T-cell (primary cell): ENCODE measurements at regions not wholly inside any gene's neighbourhood (a gene's known extent, or its start where the extent isn't known, plus 50 kb on each side); places are given as distances from the start of the nearest gene placed in this dataset.

Experiments
- ATAC-seq, 4 experiments: fragments of 200-7000 bp in 3 of 4; fragments of 150-1000 bp in 1 of 4; cut with Tn5 transposase; replicated peaks in 1 of 4; 1 replicate in 3 of 4; 2 replicates in 1 of 4; pipeline ENCODE4 v1.10.0; 2021; ENCODE audit warnings: moderate library complexity in 3 of 4, mild to moderate bottlenecking in 2 of 4, moderate number of reproducible peaks in 1 of 4
- CTCF ChIA-PET, 2 donors: fragments of 300-600 bp; sonication (Branson Sonifier 250); formaldehyde crosslinking; loops; one replicate each; lab custom pipeline; 2022; ENCODE audit warnings: antibody characterized with exemption in 2 of 2; lab: Charles Lee
- POLR2A ChIA-PET, 2 donors: fragments of 300-600 bp; sonication (Branson Sonifier 250); formaldehyde crosslinking; loops; one replicate each; lab custom pipeline; 2022; ENCODE audit warnings: antibody characterized with exemption in 2 of 2; lab: Charles Lee
- DNase-seq, 35 experiments: peaks; one replicate each; pipeline versions ENCODE4 v3.0.0 to v3.0.0-alpha.2; 2013 to 2023
- H3K27ac ChIP-seq: one replicate; pipeline ENCODE4 v1.5.1; 2013; ENCODE audit warnings: low read length
- H3K27me3 ChIP-seq, 2 experiments: replicated peaks in 1 of 2; 1 replicate in 1 of 2; 2 replicates in 1 of 2; pipeline versions ENCODE4 v1.6.1 to v1.7.0; 2013; ENCODE audit warnings: low read length in 1 of 2, mixed read lengths in 1 of 2; ENCODE audit not compliant: control insufficient read depth in 2 of 2, insufficient read depth in 2 of 2; ENCODE audit errors: extremely low read depth in 1 of 2
- H3K36me3 ChIP-seq, 2 donors: 1 replicate in 1 of 2; 2 replicates in 1 of 2; pipeline versions ENCODE4 v1.6.1 to v1.7.0; 2013; ENCODE audit warnings: low read length in 1 of 2; ENCODE audit not compliant: control insufficient read depth in 2 of 2, insufficient read depth in 1 of 2; ENCODE audit errors: extremely low read depth in 1 of 2
- H3K4me1 ChIP-seq, 2 experiments: 1 replicate in 1 of 2; 2 replicates in 1 of 2; pipeline versions ENCODE4 v1.6.1 to v1.7.0; 2013; ENCODE audit warnings: low read length in 2 of 2, mixed read lengths in 1 of 2; ENCODE audit not compliant: insufficient read depth in 2 of 2, control insufficient read depth in 1 of 2; ENCODE audit errors: extremely low read depth in 1 of 2
- H3K4me3 ChIP-seq, 2 donors: 1 replicate in 1 of 2; 2 replicates in 1 of 2; pipeline versions ENCODE4 v1.5.1 to v1.7.0; 2013; ENCODE audit warnings: mild to moderate bottlenecking in 2 of 2, low read length in 1 of 2, moderate library complexity in 1 of 2; ENCODE audit not compliant: control insufficient read depth in 1 of 2; ENCODE audit errors: extremely low read depth in 1 of 2
- H3K9me3 ChIP-seq: 2 replicates; pipeline ENCODE4 v1.7.0; 2013
- H3K27ac Mint-ChIP-seq, 2 donors: one replicate each; pipeline ENCODE4 v1.8.0; 2020 to 2021; ENCODE audit warnings: mild to moderate bottlenecking in 2 of 2, mixed read lengths in 2 of 2
- H3K27me3 Mint-ChIP-seq, 2 donors: one replicate each; pipeline ENCODE4 v1.8.0; 2021 to 2022; ENCODE audit warnings: mixed read lengths in 2 of 2
- H3K36me3 Mint-ChIP-seq: one replicate; pipeline ENCODE4 v1.8.0; 2021; ENCODE audit warnings: mixed read lengths
- H3K4me1 Mint-ChIP-seq, 3 donors: one replicate each; pipeline ENCODE4 v1.8.0; 2020 to 2022; ENCODE audit warnings: mixed read lengths in 3 of 3, mild to moderate bottlenecking in 1 of 3
- H3K4me3 Mint-ChIP-seq, 3 donors: one replicate each; pipeline ENCODE4 v1.8.0; 2020 to 2022; ENCODE audit warnings: mild to moderate bottlenecking in 3 of 3, mixed read lengths in 3 of 3, moderate library complexity in 3 of 3
- H3K9me3 Mint-ChIP-seq, 3 donors: one replicate each; pipeline ENCODE4 v1.8.0; 2020 to 2022; ENCODE audit warnings: mixed read lengths in 3 of 3
- WGBS: methylation state at CpG from one replicate; pipeline ENCODE4 v1.1.5; 2013; ENCODE audit warnings: missing lambda C conversion rate; ENCODE audit not compliant: insufficient coverage; 5-methylcytosine and 5-hydroxymethylcytosine counted together

GRCh38 chr16:85462714-85463611, 150.2 kb upstream of the GSE1 start:
- H3K9me3 ChIP-seq, result no peaks in the 10 kb centered on the region
- H3K27me3 ChIP-seq, result peaks cover 0 to 79% of the 10 kb centered on the region in 2 experiments
- peaks cover 4 to 17% of the 10 kb centered on the region in 2 experiments for H3K4me1 ChIP-seq
- WGBS, result 7% methylated on average over 69 of the region's 80 CpGs
- CTCF ChIA-PET, result no interaction called here
- no peaks in the 10 kb centered on the region for H3K9me3 Mint-ChIP-seq
- DNase-seq (no peak), ATAC-seq (peak; percentile 18 to 45 (median 24))
- H3K27ac ChIP-seq, result no peak overlapping the region
- POLR2A ChIA-PET, result no interaction called here
- H3K36me3 ChIP-seq, result no peaks in the 10 kb centered on the region
- H3K4me3 Mint-ChIP-seq, result peak overlapping the region; percentile 21 to 87 (median 39)
- H3K36me3 Mint-ChIP-seq, result no peaks in the 10 kb centered on the region
- H3K27me3 Mint-ChIP-seq, result peaks cover 10 to 49% of the 10 kb centered on the region in 2 donors
- peaks cover 3 to 11% (median 10%) of the 10 kb centered on the region in 3 donors for H3K4me1 Mint-ChIP-seq
- peak overlapping the region in 1 of 2 donors; percentile 2 for H3K4me3 ChIP-seq
- no peak overlapping the region for H3K27ac Mint-ChIP-seq

GRCh38 chr16:85463672-85464382, 149.3 kb upstream of the GSE1 start:
- WGBS, result 73% methylated on average over 14 of the region's 26 CpGs
- POLR2A ChIA-PET, result no interaction called here

GRCh38 chr16:85464383-85465305, 148.5 kb upstream of the GSE1 start:
- H3K4me1 Mint-ChIP-seq, result peaks cover 3 to 11% (median 10%) of the 10 kb centered on the region in 3 donors
- Histone ChIP-seq H3K9me3 (no peaks in the 10 kb centered on the region), H3K4me1 (peaks cover 4 to 17% of the 10 kb centered on the region in 2 experiments), H3K36me3 (no peaks in the 10 kb centered on the region), H3K4me3 (no peak overlapping the region), H3K27ac (no peak overlapping the region), H3K27me3 (peaks cover 0 to 66% of the 10 kb centered on the region in 2 experiments)
- DNase-seq (no peak), ATAC-seq (no peak)
- ChIA-PET POLR2A (interaction anchor here in 1 of 2 donors (0.6 kb wide), 1 partner anchor 154 kb away, joined by 3 read pairs; no protein-coding TSS in a partner anchor), CTCF (interaction anchor here in 1 of 2 donors (0.7 kb wide), 1 partner anchor 16 kb away, joined by 7 read pairs; no protein-coding TSS in a partner anchor)
- H3K9me3 Mint-ChIP-seq, result no peaks in the 10 kb centered on the region
- peaks cover 10 to 48% of the 10 kb centered on the region in 2 donors for H3K27me3 Mint-ChIP-seq
- no peak overlapping the region for H3K27ac Mint-ChIP-seq
- H3K4me3 Mint-ChIP-seq, result peak overlapping the region in 1 of 3 donors; percentile 24
- 79% methylated on average over 18 of the region's 30 CpGs for WGBS
- H3K36me3 Mint-ChIP-seq, result no peaks in the 10 kb centered on the region

More at GRCh38 chr16:85463672-85464382, 149.3 kb upstream of the GSE1 start:
- CTCF ChIA-PET, result interaction anchor here in 1 of 2 donors (0.5 to 0.7 kb wide), 3 partner anchors 14 to 218 kb away, joined by 4 to 7 read pairs (median 5); no protein-coding TSS in a partner anchor
- peaks cover 0 to 72% of the 10 kb centered on the region in 2 experiments for H3K27me3 ChIP-seq
- H3K27ac ChIP-seq, result no peak overlapping the region
- Mint-ChIP-seq H3K4me1 (peaks cover 3 to 11% (median 10%) of the 10 kb centered on the region in 3 donors), H3K36me3 (no peaks in the 10 kb centered on the region), H3K27me3 (peaks cover 10 to 49% of the 10 kb centered on the region in 2 donors), H3K4me3 (peak overlapping the region in 1 of 3 donors; percentile 24), H3K27ac (no peak overlapping the region), H3K9me3 (no peaks in the 10 kb centered on the region)
- H3K4me1 ChIP-seq, result peaks cover 4 to 17% of the 10 kb centered on the region in 2 experiments
- ATAC-seq (no peak), DNase-seq (no peak)
- no peak overlapping the region for H3K4me3 ChIP-seq
- no peaks in the 10 kb centered on the region for H3K9me3 ChIP-seq
- no peaks in the 10 kb centered on the region for H3K36me3 ChIP-seq

GRCh38 chr16:85465328-85466303, 147.5 kb upstream of the GSE1 start:
- Mint-ChIP-seq H3K27ac (no peak overlapping the region), H3K27me3 (peaks cover 10 to 45% of the 10 kb centered on the region in 2 donors), H3K36me3 (no peaks in the 10 kb centered on the region), H3K4me3 (no peak overlapping the region), H3K4me1 (peaks cover 3 to 10% (median 8%) of the 10 kb centered on the region in 3 donors), H3K9me3 (no peaks in the 10 kb centered on the region)
- no peak overlapping the region for H3K4me3 ChIP-seq
- H3K36me3 ChIP-seq, result no peaks in the 10 kb centered on the region
- H3K4me1 ChIP-seq, result peaks cover 4 to 17% of the 10 kb centered on the region in 2 experiments
- WGBS, result 67% methylated on average over 6 of the region's 12 CpGs
- CTCF ChIA-PET, result no interaction called here
- H3K27me3 ChIP-seq, result peaks cover 0 to 67% of the 10 kb centered on the region in 2 experiments
- ATAC-seq, result no peak
- no peaks in the 10 kb centered on the region for H3K9me3 ChIP-seq
- DNase-seq, result no peak
- POLR2A ChIA-PET, result no interaction called here
- H3K27ac ChIP-seq, result no peak overlapping the region

GRCh38 chr16:85466304-85466700, 146.8 kb upstream of the GSE1 start:
- H3K4me3 Mint-ChIP-seq, result no peak overlapping the region
- peaks cover 3 to 10% (median 5%) of the 10 kb centered on the region in 3 donors for H3K4me1 Mint-ChIP-seq
- ATAC-seq (no peak), DNase-seq (no peak)
- no peak overlapping the region for H3K27ac Mint-ChIP-seq
- 85% methylated on average over 10 of the region's 10 CpGs for WGBS
- Histone ChIP-seq H3K27me3 (peaks cover 0 to 66% of the 10 kb centered on the region in 2 experiments), H3K4me1 (peaks cover 4 to 17% of the 10 kb centered on the region in 2 experiments), H3K4me3 (no peak overlapping the region), H3K27ac (no peak overlapping the region), H3K9me3 (no peaks in the 10 kb centered on the region), H3K36me3 (no peaks in the 10 kb centered on the region)
- ChIA-PET POLR2A (no interaction called here), CTCF (no interaction called here)
- no peaks in the 10 kb centered on the region for H3K9me3 Mint-ChIP-seq
- peaks cover 10 to 40% of the 10 kb centered on the region in 2 donors for H3K27me3 Mint-ChIP-seq
- no peaks in the 10 kb centered on the region for H3K36me3 Mint-ChIP-seq
